ENCODE measurements at regions not wholly inside any gene's neighbourhood (a gene's known extent, or its start where the extent isn't known, plus 50 kb on each side); places are given as distances from the start of the nearest gene placed in this dataset.

DNA sequence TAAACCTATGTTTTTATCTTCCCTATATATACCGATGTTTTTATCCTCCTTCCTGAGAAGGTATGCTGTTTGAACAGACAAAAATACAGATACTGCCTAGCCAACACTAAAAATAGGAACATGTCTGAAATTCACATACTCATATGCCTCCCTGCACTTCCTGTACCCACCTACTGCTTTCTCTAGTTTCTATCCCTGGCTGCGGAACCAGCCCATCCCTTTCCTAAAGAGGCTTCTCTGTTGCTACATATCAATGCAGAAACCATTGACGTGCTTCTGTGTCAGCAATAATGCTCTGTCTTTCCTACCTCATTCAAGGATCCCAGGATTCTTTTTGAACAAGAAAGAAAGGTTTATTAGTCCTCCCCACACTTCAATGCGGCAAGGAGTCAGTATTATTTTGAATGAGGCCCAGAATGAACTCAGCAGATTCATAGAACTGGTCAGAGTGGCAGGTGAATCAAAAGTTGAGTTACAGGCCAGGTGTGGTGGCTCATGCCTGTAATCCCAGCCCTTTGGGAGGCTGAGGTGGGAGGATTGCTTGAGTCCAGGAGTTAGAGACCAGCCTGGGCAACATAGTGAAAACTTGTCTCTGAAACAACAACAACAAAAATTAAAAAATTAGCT is 67.8 kb upstream of the NAP1L1 start:
- Histone ChIP-seq H4K20me1 (ENCODE audit: insufficient read depth, low read length) (no peaks in the 10 kb centered on the region), H3F3A (ENCODE audit: insufficient read depth, low read length) (peaks cover 9% of the 10 kb centered on the region), H3K4me2 (ENCODE audit: low read depth, low read length) (peak overlapping the region; percentile 57), H3K4me1 (ENCODE audit: low read length) (peaks cover 17% of the 10 kb centered on the region), H3K9me3 (replicated peaks; ENCODE audit: insufficient read depth, low read length) (no peaks in the 10 kb centered on the region), H3K36me3 (replicated peaks; ENCODE audit: insufficient read depth, low read length) (no peaks in the 10 kb centered on the region), H3K9ac (ENCODE audit: low read length) (no peak overlapping the region), H3K27ac (ENCODE audit: low read length) (no peak overlapping the region; the same call in 1 of the 2 replicates), H3K79me2 (ENCODE audit: low read length) (no peaks in the 10 kb centered on the region), H3K27me3 (replicated peaks; ENCODE audit: insufficient read depth, low read length) (0 out of 2 replicates have a peak, but pooled peaks cover 5% of the 10 kb centered on the region), H3K9me2 (replicated peaks; ENCODE audit: insufficient read depth, low read length) (no peaks in the 10 kb centered on the region), H2AFZ (ENCODE audit: low read length) (no peak overlapping the region), H3K4me3 (ENCODE audit: low read length) (no peak overlapping the region)
- peak; percentile 53 for DNase-seq
- TF ChIP-seq EZH2phosphoT487 (IDR thresholded peaks at IDR 0.05; ENCODE audit: low read length) = no peak
- no peak for TF ChIP-seq EZH2 (optimal IDR thresholded peaks at IDR 0.05; ENCODE audit: low read depth, low read length)
- TF ChIP-seq, protein P1, sequence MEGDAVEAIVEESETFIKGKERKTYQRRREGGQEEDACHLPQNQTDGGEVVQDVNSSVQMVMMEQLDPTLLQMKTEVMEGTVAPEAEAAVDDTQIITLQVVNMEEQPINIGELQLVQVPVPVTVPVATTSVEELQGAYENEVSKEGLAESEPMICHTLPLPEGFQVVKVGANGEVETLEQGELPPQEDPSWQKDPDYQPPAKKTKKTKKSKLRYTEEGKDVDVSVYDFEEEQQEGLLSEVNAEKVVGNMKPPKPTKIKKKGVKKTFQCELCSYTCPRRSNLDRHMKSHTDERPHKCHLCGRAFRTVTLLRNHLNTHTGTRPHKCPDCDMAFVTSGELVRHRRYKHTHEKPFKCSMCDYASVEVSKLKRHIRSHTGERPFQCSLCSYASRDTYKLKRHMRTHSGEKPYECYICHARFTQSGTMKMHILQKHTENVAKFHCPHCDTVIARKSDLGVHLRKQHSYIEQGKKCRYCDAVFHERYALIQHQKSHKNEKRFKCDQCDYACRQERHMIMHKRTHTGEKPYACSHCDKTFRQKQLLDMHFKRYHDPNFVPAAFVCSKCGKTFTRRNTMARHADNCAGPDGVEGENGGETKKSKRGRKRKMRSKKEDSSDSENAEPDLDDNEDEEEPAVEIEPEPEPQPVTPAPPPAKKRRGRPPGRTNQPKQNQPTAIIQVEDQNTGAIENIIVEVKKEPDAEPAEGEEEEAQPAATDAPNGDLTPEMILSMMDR (IDR thresholded peaks at IDR 0.05; ENCODE audit: low read length) = no peak

DNA sequence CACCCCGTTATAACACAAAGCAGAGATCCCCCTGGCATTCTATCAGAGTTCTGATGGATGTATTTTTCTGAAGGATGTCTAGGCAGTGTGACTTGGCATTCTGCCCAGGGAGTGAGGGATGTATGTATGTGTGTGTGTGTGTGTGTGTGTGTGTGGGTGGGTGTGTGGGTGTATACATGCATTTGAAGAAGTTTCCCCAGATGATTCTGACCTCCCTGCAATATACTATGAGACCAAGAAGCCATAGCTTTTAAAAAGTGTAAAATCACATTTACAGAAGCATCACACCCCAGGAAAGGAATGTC is 59.7 kb upstream of the NAP1L1 start:
- peaks cover 7% of the 10 kb centered on the region; the same call in 1 of the 2 replicates for H3K27me3 ChIP-seq (replicated peaks; ENCODE audit: insufficient read depth, low read length)
- no peak overlapping the region for H3K9ac ChIP-seq (ENCODE audit: low read length)
- no peaks in the 10 kb centered on the region for H3K9me3 ChIP-seq (replicated peaks; ENCODE audit: insufficient read depth, low read length)
- no peak for DNase-seq
- H3K36me3 ChIP-seq (replicated peaks; ENCODE audit: insufficient read depth, low read length) = no peaks in the 10 kb centered on the region
- no peaks in the 10 kb centered on the region for H3K9me2 ChIP-seq (replicated peaks; ENCODE audit: insufficient read depth, low read length)
- H3K27ac ChIP-seq (ENCODE audit: low read length) = no peak overlapping the region
- H3K4me3 ChIP-seq (ENCODE audit: low read length) = no peak overlapping the region
- H3F3A ChIP-seq (ENCODE audit: insufficient read depth, low read length) = peaks cover 9% of the 10 kb centered on the region
- TF ChIP-seq EZH2 (optimal IDR thresholded peaks at IDR 0.05; ENCODE audit: low read depth, low read length) = no peak
- TF ChIP-seq EZH2phosphoT487 (IDR thresholded peaks at IDR 0.05; ENCODE audit: low read length) = no peak
- TF ChIP-seq, protein P1 (IDR thresholded peaks at IDR 0.05; ENCODE audit: low read length) = no peak
- H3K4me1 ChIP-seq (ENCODE audit: low read length) = peaks cover 15% of the 10 kb centered on the region
- H3K4me2 ChIP-seq (ENCODE audit: low read depth, low read length) = peak overlapping the region; percentile 5; the same call in 1 of the 2 replicates
- H4K20me1 ChIP-seq (ENCODE audit: insufficient read depth, low read length) = no peaks in the 10 kb centered on the region
- H3K79me2 ChIP-seq (ENCODE audit: low read length) = no peaks in the 10 kb centered on the region
- H2AFZ ChIP-seq (ENCODE audit: low read length) = no peak overlapping the region

DNA sequence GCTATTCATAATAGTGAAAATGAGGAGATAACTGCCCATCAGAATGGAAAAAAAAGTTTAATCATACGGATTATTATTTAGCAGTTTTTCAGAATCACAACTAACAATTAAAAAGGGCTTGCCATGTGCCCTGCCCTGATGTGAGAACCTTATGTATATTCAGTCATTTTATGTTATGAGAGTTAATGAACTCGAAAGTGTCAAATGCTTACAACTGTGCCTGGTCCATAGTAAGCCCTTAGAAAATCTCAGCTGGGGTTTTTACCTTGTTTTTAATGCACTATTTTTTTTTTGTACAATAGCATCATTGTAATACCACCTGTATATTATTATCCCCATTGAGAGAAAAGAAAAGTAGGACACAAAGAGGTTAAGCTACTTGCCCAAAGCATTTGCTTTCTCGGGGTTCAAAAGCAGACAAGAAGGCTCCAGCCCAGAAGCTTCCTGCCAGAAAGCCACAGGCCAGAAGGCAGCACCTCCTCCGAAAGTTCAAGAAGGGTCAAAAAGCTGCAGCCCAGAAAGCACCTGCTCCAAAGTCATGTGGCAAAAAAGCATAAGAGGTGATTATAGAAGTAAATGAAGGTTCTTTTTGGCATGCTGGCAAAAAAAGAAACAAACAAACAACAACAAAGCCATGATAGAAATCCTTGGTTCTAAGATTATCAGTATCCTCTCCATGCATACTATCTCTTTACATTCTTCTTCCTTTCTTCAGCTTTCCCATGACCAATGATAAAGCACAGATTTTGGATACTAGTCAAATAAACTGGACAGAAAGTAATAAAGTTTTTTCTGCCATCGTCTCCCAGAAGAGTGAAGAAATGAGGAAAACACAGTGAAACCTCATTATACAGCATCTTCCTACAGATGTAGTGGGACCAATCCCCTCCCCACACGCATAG is 59.1 kb upstream of the NAP1L1 start:
- H3K9me2 ChIP-seq (replicated peaks; ENCODE audit: insufficient read depth, low read length) = no peaks in the 10 kb centered on the region
- peaks cover 9% of the 10 kb centered on the region for H3F3A ChIP-seq (ENCODE audit: insufficient read depth, low read length)
- H3K9me3 ChIP-seq (replicated peaks; ENCODE audit: insufficient read depth, low read length) = no peaks in the 10 kb centered on the region
- H3K9ac ChIP-seq (ENCODE audit: low read length) = no peak overlapping the region
- H2AFZ ChIP-seq (ENCODE audit: low read length) = no peak overlapping the region
- no peak overlapping the region for H3K27ac ChIP-seq (ENCODE audit: low read length)
- H3K36me3 ChIP-seq (replicated peaks; ENCODE audit: insufficient read depth, low read length) = no peaks in the 10 kb centered on the region
- H4K20me1 ChIP-seq (ENCODE audit: insufficient read depth, low read length) = no peaks in the 10 kb centered on the region
- peaks cover 7% of the 10 kb centered on the region; the same call in 1 of the 2 replicates for H3K27me3 ChIP-seq (replicated peaks; ENCODE audit: insufficient read depth, low read length)
- H3K4me3 ChIP-seq (ENCODE audit: low read length) = no peak overlapping the region
- TF ChIP-seq EZH2 (optimal IDR thresholded peaks at IDR 0.05; ENCODE audit: low read depth, low read length) (no peak), EZH2phosphoT487 (IDR thresholded peaks at IDR 0.05; ENCODE audit: low read length) (no peak)
- TF ChIP-seq, protein P1 (IDR thresholded peaks at IDR 0.05; ENCODE audit: low read length) = no peak
- H3K4me2 ChIP-seq (ENCODE audit: low read depth, low read length) = peak overlapping the region; percentile 37
- H3K79me2 ChIP-seq (ENCODE audit: low read length) = no peaks in the 10 kb centered on the region
- DNase-seq = peak; percentile 94
- peaks cover 15% of the 10 kb centered on the region for H3K4me1 ChIP-seq (ENCODE audit: low read length)
